Activated naive CD4-positive, alpha-beta T cell treated with anti-CD3 and anti-CD28 coated beads, Interleukin-2, amount 50 U/mL, for 24 hours (primary cell): ENCODE measurements at regions not wholly inside any gene's neighbourhood (a gene's known extent, or its start where the extent isn't known, plus 50 kb on each side); places are given as distances from the start of the nearest gene placed in this dataset.

Experiments
- H3K27ac Mint-ChIP-seq: one replicate; pipeline ENCODE4 v1.8.0; 2021; ENCODE audit warnings: mild to moderate bottlenecking, mixed read lengths
- H3K27me3 Mint-ChIP-seq: one replicate; pipeline ENCODE4 v1.8.0; 2021; ENCODE audit warnings: mixed read lengths
- H3K36me3 Mint-ChIP-seq: one replicate; pipeline ENCODE4 v1.8.0; 2021; ENCODE audit warnings: mixed read lengths
- H3K4me1 Mint-ChIP-seq: one replicate; pipeline ENCODE4 v1.8.0; 2021; ENCODE audit warnings: mixed read lengths
- H3K4me3 Mint-ChIP-seq: one replicate; pipeline ENCODE4 v1.8.0; 2021; ENCODE audit warnings: mild to moderate bottlenecking, mixed read lengths
- H3K9me3 Mint-ChIP-seq: one replicate; pipeline ENCODE4 v1.8.0; 2021; ENCODE audit warnings: mixed read lengths

GRCh38 chr13:78401873-78402707 lies 201.3 kb downstream of the POU4F1 start:
- peaks cover 9% of the 10 kb centered on the region for H3K9me3 Mint-ChIP-seq
- no peaks in the 10 kb centered on the region for H3K36me3 Mint-ChIP-seq
- H3K4me1 Mint-ChIP-seq = no peaks in the 10 kb centered on the region
- no peak overlapping the region for H3K4me3 Mint-ChIP-seq
- H3K27me3 Mint-ChIP-seq = peaks cover 5% of the 10 kb centered on the region
- H3K27ac Mint-ChIP-seq = no peak overlapping the region

GRCh38 chr13:78398743-78399410 lies 204.5 kb downstream of the POU4F1 start:
- Mint-ChIP-seq H3K4me1 (no peaks in the 10 kb centered on the region), H3K4me3 (no peak overlapping the region), H3K36me3 (no peaks in the 10 kb centered on the region), H3K27ac (no peak overlapping the region), H3K9me3 (peaks cover 16% of the 10 kb centered on the region), H3K27me3 (peaks cover 3% of the 10 kb centered on the region)

- H3K27me3 Mint-ChIP-seq = peaks cover 1% of the 10 kb centered on the region
- peaks cover 11% of the 10 kb centered on the region for H3K9me3 Mint-ChIP-seq
- H3K4me1 Mint-ChIP-seq = no peaks in the 10 kb centered on the region
- H3K4me3 Mint-ChIP-seq = no peak overlapping the region
- H3K27ac Mint-ChIP-seq = no peak overlapping the region
- H3K36me3 Mint-ChIP-seq = no peaks in the 10 kb centered on the region
These were observed 209.8 kb downstream of the POU4F1 start for GRCh38 chr13:78393286-78394142.

- H3K27ac Mint-ChIP-seq = no peak overlapping the region
- no peaks in the 10 kb centered on the region for H3K36me3 Mint-ChIP-seq
- H3K4me1 Mint-ChIP-seq = no peaks in the 10 kb centered on the region
- H3K27me3 Mint-ChIP-seq = peaks cover 6% of the 10 kb centered on the region
- H3K9me3 Mint-ChIP-seq = no peaks in the 10 kb centered on the region
- no peak overlapping the region for H3K4me3 Mint-ChIP-seq
These were observed 219.5 kb downstream of the POU4F1 start for GRCh38 chr13:78383899-78384298.

- no peaks in the 10 kb centered on the region for H3K36me3 Mint-ChIP-seq
These were observed 220.3 kb downstream of the POU4F1 start for GRCh38 chr13:78383071-78383484.

DNA sequence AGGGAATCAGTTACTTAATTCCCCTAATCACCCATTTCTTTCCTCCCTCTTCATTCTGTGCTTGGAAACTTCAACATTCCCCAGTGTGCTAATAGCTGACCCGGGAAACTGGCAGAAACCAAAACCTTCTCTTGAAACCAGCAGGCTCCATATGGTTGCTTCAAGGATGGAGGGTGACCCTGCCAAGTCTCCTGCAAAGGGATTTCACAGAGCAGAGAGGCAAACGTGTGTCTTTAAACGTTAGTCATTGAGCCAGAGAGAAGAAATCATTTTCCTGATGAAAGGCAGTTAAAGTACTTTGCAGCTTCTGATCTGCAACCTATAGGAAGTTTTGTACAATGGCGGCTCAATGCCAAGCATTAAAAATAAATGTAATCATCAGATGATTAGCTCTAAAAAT lies 220.9 kb downstream of the POU4F1 start:
- H3K27ac Mint-ChIP-seq = no peak overlapping the region
- no peaks in the 10 kb centered on the region for H3K9me3 Mint-ChIP-seq
- no peaks in the 10 kb centered on the region for H3K4me1 Mint-ChIP-seq
- no peaks in the 10 kb centered on the region for H3K36me3 Mint-ChIP-seq
- H3K4me3 Mint-ChIP-seq = no peak overlapping the region
- peaks cover 4% of the 10 kb centered on the region for H3K27me3 Mint-ChIP-seq

More at GRCh38 chr13:78383071-78383484, 220.3 kb downstream of the POU4F1 start:
- H3K4me1 Mint-ChIP-seq = no peaks in the 10 kb centered on the region
- no peak overlapping the region for H3K27ac Mint-ChIP-seq
- no peak overlapping the region for H3K4me3 Mint-ChIP-seq
- H3K9me3 Mint-ChIP-seq = no peaks in the 10 kb centered on the region
- peaks cover 4% of the 10 kb centered on the region for H3K27me3 Mint-ChIP-seq

- no peaks in the 10 kb centered on the region for H3K9me3 Mint-ChIP-seq
- H3K4me1 Mint-ChIP-seq = no peaks in the 10 kb centered on the region
- H3K27me3 Mint-ChIP-seq = peaks cover 1% of the 10 kb centered on the region
- no peaks in the 10 kb centered on the region for H3K36me3 Mint-ChIP-seq
- no peak overlapping the region for H3K27ac Mint-ChIP-seq
- no peak overlapping the region for H3K4me3 Mint-ChIP-seq
These were observed 226.5 kb downstream of the POU4F1 start for GRCh38 chr13:78376822-78377221.

- Mint-ChIP-seq H3K36me3 (no peaks in the 10 kb centered on the region), H3K4me3 (no peak overlapping the region), H3K9me3 (no peaks in the 10 kb centered on the region), H3K27me3 (peaks cover 1% of the 10 kb centered on the region), H3K4me1 (no peaks in the 10 kb centered on the region), H3K27ac (no peak overlapping the region)
These were observed 227.3 kb downstream of the POU4F1 start for GRCh38 chr13:78376033-78376432.

GRCh38 chr13:78372581-78372980 lies 230.8 kb downstream of the POU4F1 start:
- Mint-ChIP-seq H3K4me3 (no peak overlapping the region), H3K27ac (no peak overlapping the region), H3K27me3 (no peaks in the 10 kb centered on the region), H3K9me3 (no peaks in the 10 kb centered on the region), H3K4me1 (no peaks in the 10 kb centered on the region), H3K36me3 (no peaks in the 10 kb centered on the region)

DNA sequence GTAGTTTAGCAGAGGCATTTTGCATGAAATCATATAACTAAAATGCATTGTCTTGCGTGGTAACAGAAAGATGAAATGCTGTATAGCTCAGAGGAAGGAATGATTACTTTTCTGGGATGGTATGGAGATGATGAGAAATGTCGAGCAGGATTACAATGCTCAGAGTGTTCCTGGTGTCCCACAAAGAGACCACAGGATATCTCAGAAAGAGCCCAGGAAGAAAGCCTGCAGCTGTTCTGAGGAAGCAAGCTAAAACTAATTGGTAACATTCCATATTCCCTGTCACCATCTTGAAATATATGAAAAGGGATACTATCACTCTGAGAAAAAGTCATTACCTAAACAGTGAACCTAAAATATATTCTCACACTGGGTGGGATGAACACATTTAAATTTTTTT lies 233.1 kb downstream of the POU4F1 start:
- no peaks in the 10 kb centered on the region for H3K9me3 Mint-ChIP-seq
- no peak overlapping the region for H3K27ac Mint-ChIP-seq
- H3K4me1 Mint-ChIP-seq = no peaks in the 10 kb centered on the region
- H3K27me3 Mint-ChIP-seq = no peaks in the 10 kb centered on the region
- no peaks in the 10 kb centered on the region for H3K36me3 Mint-ChIP-seq
- H3K4me3 Mint-ChIP-seq = no peak overlapping the region

DNA sequence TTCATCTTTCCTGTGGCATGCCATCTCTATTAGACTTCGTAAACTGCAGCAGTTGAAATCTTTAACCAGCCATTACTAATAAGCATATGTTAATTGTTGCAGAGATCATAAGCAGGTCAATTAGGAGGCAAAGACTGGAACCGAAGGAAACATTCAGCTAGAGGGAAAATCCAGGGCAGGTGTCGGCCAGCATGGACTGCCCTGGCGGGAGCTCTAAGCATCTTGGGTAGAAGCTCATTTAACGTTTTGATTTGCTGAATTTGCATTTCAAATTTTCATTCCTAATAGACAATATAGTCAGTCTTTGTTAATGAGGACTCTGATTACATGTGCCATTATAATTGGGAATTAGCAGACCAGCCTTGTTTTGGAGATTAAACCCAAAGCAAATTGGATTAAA lies 238.6 kb downstream of the POU4F1 start:
- Mint-ChIP-seq H3K27ac (no peak overlapping the region), H3K4me1 (no peaks in the 10 kb centered on the region), H3K9me3 (peaks cover 3% of the 10 kb centered on the region)

DNA sequence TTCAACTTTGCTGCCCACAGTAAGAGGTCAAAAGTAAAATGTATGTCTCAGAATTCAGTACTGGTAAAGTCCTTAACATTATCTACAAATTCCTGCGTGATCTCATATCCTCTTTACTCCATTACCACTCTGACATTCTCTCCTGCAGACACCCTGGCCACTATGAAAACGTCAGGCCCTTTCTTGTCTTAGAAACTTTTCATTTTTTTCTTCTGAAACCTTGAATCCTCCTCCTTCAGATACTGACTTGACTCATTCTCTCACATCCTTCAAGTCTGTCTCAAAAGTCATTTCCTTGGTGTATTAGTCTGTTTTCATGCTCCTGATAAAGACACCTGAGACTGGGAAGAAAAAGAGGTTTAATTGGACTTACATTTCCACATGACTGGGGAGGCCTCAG lies 262.3 kb downstream of the POU4F1 start:
- no peak overlapping the region for H3K4me3 Mint-ChIP-seq
- H3K27me3 Mint-ChIP-seq = no peaks in the 10 kb centered on the region
- no peaks in the 10 kb centered on the region for H3K9me3 Mint-ChIP-seq
- no peaks in the 10 kb centered on the region for H3K36me3 Mint-ChIP-seq
- no peak overlapping the region for H3K27ac Mint-ChIP-seq
- H3K4me1 Mint-ChIP-seq = no peaks in the 10 kb centered on the region

More for the DNA sequence above, 238.6 kb downstream of the POU4F1 start:
- no peak overlapping the region for H3K4me3 Mint-ChIP-seq
- H3K36me3 Mint-ChIP-seq = no peaks in the 10 kb centered on the region
- no peaks in the 10 kb centered on the region for H3K27me3 Mint-ChIP-seq

GRCh38 chr13:78339927-78340326 lies 263.4 kb downstream of the POU4F1 start:
- Mint-ChIP-seq H3K4me1 (no peaks in the 10 kb centered on the region), H3K9me3 (no peaks in the 10 kb centered on the region), H3K27ac (no peak overlapping the region), H3K36me3 (no peaks in the 10 kb centered on the region), H3K27me3 (no peaks in the 10 kb centered on the region), H3K4me3 (no peak overlapping the region)

DNA sequence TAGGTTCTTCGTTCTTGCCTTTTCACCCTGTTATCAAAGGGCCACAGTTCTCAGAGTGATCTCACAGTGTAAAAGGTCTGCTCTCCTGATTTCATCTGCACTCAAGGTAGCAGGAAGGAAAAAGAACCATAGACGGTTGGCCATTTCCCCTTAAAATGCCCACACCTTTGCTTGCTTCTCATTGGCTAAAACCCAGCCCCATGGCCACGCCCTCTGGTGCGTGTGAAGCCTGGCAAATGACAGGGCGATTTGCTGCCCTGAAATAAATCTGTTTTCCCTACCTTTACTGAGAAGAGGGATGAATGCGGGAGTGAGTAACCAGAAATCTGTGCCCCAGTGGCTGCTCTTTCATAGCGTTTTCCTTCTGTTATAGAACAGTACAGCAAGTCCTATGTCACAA lies 269.3 kb downstream of the POU4F1 start:
- Mint-ChIP-seq H3K27ac (no peak overlapping the region), H3K27me3 (no peaks in the 10 kb centered on the region), H3K4me1 (no peaks in the 10 kb centered on the region), H3K36me3 (no peaks in the 10 kb centered on the region), H3K9me3 (no peaks in the 10 kb centered on the region), H3K4me3 (no peak overlapping the region)

- H3K9me3 Mint-ChIP-seq = peaks cover 5% of the 10 kb centered on the region
- no peak overlapping the region for H3K4me3 Mint-ChIP-seq
- H3K4me1 Mint-ChIP-seq = no peaks in the 10 kb centered on the region
- no peak overlapping the region for H3K27ac Mint-ChIP-seq
- H3K36me3 Mint-ChIP-seq = no peaks in the 10 kb centered on the region
- no peaks in the 10 kb centered on the region for H3K27me3 Mint-ChIP-seq
These were observed 276.7 kb downstream of the POU4F1 start for GRCh38 chr13:78326633-78327032.

- Mint-ChIP-seq H3K36me3 (no peaks in the 10 kb centered on the region), H3K27me3 (no peaks in the 10 kb centered on the region), H3K27ac (no peak overlapping the region), H3K9me3 (peaks cover 5% of the 10 kb centered on the region), H3K4me1 (no peaks in the 10 kb centered on the region), H3K4me3 (no peak overlapping the region)
These were observed 277.8 kb downstream of the POU4F1 start for GRCh38 chr13:78325585-78325984.
